B cell (primary cell): ENCODE measurements at regions not wholly inside any gene's neighbourhood (a gene's known extent, or its start where the extent isn't known, plus 50 kb on each side); places are given as distances from the start of the nearest gene placed in this dataset.

ENCODE experiments used
- EZH2 ChIP-seq: IDR thresholded peaks from 2 replicates; pipeline ENCODE4 v1.6.1; 2012; ENCODE audit warnings: borderline replicate concordance, low read depth, mild to moderate bottlenecking, moderate library complexity, low read length; ENCODE audit not compliant: insufficient read depth, poor library complexity, severe bottlenecking
- TF ChIP-seq, protein P1 (sequence below): fragments of 200-600 bp; IDR thresholded peaks from one replicate; pipeline ENCODE4 v1.8.0; 2022; ENCODE audit warnings: antibody characterized with exemption, mild to moderate bottlenecking

GRCh38 chr16:59126486-59126885, 392.4 kb upstream of the GOT2 start:
- TF ChIP-seq, protein P1, sequence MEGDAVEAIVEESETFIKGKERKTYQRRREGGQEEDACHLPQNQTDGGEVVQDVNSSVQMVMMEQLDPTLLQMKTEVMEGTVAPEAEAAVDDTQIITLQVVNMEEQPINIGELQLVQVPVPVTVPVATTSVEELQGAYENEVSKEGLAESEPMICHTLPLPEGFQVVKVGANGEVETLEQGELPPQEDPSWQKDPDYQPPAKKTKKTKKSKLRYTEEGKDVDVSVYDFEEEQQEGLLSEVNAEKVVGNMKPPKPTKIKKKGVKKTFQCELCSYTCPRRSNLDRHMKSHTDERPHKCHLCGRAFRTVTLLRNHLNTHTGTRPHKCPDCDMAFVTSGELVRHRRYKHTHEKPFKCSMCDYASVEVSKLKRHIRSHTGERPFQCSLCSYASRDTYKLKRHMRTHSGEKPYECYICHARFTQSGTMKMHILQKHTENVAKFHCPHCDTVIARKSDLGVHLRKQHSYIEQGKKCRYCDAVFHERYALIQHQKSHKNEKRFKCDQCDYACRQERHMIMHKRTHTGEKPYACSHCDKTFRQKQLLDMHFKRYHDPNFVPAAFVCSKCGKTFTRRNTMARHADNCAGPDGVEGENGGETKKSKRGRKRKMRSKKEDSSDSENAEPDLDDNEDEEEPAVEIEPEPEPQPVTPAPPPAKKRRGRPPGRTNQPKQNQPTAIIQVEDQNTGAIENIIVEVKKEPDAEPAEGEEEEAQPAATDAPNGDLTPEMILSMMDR = no peak
- TF ChIP-seq EZH2 = no peak
